ENCODE measurements at regions not wholly inside any gene's neighbourhood (a gene's known extent, or its start where the extent isn't known, plus 50 kb on each side); places are given as distances from the start of the nearest gene placed in this dataset.

GRCh38 chr1:70546726-70547125 lies 135.7 kb downstream of the CTH start:
- H3K27me3 Mint-ChIP-seq (ENCODE audit: low read depth, poor library complexity), result peaks cover 5% of the 10 kb centered on the region
- H3K27ac Mint-ChIP-seq, result no peak overlapping the region
- no peaks in the 10 kb centered on the region for H3K36me3 Mint-ChIP-seq (ENCODE audit: low read depth)
- no peaks in the 10 kb centered on the region for H3K4me1 Mint-ChIP-seq
- TF ChIP-seq, protein P1, sequence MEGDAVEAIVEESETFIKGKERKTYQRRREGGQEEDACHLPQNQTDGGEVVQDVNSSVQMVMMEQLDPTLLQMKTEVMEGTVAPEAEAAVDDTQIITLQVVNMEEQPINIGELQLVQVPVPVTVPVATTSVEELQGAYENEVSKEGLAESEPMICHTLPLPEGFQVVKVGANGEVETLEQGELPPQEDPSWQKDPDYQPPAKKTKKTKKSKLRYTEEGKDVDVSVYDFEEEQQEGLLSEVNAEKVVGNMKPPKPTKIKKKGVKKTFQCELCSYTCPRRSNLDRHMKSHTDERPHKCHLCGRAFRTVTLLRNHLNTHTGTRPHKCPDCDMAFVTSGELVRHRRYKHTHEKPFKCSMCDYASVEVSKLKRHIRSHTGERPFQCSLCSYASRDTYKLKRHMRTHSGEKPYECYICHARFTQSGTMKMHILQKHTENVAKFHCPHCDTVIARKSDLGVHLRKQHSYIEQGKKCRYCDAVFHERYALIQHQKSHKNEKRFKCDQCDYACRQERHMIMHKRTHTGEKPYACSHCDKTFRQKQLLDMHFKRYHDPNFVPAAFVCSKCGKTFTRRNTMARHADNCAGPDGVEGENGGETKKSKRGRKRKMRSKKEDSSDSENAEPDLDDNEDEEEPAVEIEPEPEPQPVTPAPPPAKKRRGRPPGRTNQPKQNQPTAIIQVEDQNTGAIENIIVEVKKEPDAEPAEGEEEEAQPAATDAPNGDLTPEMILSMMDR (IDR thresholded peaks at IDR 0.05), result no peak
- no peaks in the 10 kb centered on the region for H3K9me3 Mint-ChIP-seq
- H3K4me3 Mint-ChIP-seq, result no peak overlapping the region
- no peak for DNase-seq

DNA sequence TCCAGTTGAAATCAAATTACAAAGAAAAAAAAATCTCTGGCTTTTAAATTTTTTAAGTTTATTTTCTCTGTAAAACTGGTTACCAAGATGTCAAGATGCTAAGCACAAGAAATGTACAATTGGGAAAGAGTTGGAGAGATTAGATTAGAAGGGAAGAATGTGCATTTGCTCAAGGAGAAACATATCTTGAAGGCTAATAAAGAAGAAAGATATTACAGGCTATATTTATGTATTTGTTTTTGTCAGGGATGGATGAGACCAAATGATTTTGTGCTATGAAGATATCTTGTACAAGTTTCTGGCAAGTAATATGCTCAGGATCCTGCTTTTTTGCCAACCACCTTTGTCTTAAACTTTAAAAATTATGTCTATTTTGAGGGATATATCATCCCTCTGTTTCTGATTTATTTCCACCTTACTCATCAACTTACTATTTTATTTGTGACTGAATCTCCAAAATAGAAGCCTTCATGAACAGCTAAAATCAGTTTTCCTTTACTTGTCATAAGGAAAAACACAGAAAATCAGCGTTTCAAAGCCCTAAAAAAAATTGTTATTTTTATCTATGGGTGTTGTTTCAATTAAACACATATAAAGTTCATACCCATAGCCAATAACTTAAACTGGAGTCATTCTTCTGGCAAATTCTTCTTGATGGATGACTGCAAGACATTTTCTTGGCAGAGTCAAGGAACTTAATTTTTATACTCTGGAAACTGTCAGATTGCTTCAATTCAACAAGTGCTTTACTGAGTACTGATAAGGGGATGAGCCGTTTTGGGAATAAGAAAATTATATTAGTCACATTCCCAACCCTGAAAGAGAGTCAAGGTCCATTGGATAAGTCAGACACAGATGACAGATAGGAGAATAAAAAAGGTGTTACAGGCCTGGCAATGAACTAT lies 141.8 kb downstream of the CTH start:
- no peaks in the 10 kb centered on the region for H3K9me3 Mint-ChIP-seq
- TF ChIP-seq, protein P1 (IDR thresholded peaks at IDR 0.05), result no peak
- H3K27ac Mint-ChIP-seq, result no peak overlapping the region
- no peaks in the 10 kb centered on the region for H3K36me3 Mint-ChIP-seq (ENCODE audit: low read depth)
- DNase-seq, result no peak
- no peaks in the 10 kb centered on the region for H3K4me1 Mint-ChIP-seq
- H3K4me3 Mint-ChIP-seq, result no peak overlapping the region
- peaks cover 7% of the 10 kb centered on the region for H3K27me3 Mint-ChIP-seq (ENCODE audit: low read depth, poor library complexity)

DNA sequence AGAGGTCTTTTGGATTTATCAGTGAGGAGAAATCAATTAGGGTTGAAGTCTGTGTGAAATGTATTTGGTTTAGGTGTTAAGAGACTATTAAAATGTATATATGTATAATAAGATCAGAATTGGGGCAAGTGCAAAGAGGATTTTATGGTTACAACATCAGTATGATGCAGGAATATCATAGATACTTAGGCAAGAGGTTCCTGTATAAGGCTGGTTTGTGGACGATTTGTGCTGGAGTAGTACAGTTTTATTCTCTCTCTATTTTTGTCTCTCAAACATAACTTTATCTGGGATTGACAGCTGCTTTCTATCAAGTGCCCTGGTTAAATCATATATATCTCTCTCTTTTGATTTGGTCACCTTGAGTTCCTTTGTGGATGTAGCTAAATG lies 142.5 kb downstream of the CTH start:
- no peak for DNase-seq
- TF ChIP-seq, protein P1 (IDR thresholded peaks at IDR 0.05), result no peak
- H3K36me3 Mint-ChIP-seq (ENCODE audit: low read depth), result no peaks in the 10 kb centered on the region
- no peak overlapping the region for H3K27ac Mint-ChIP-seq
- H3K27me3 Mint-ChIP-seq (ENCODE audit: low read depth, poor library complexity), result peaks cover 3% of the 10 kb centered on the region
- no peaks in the 10 kb centered on the region for H3K4me1 Mint-ChIP-seq
- H3K9me3 Mint-ChIP-seq, result no peaks in the 10 kb centered on the region
- H3K4me3 Mint-ChIP-seq, result no peak overlapping the region

GRCh38 chr1:70554341-70554740 lies 143.3 kb downstream of the CTH start:
- no peak for DNase-seq
- no peak overlapping the region for H3K4me3 Mint-ChIP-seq
- H3K27me3 Mint-ChIP-seq (ENCODE audit: low read depth, poor library complexity), result peaks cover 3% of the 10 kb centered on the region
- no peaks in the 10 kb centered on the region for H3K4me1 Mint-ChIP-seq
- TF ChIP-seq, protein P1 (IDR thresholded peaks at IDR 0.05), result no peak
- H3K27ac Mint-ChIP-seq, result no peak overlapping the region
- H3K36me3 Mint-ChIP-seq (ENCODE audit: low read depth), result no peaks in the 10 kb centered on the region
- H3K9me3 Mint-ChIP-seq, result no peaks in the 10 kb centered on the region

GRCh38 chr1:70556541-70556940 lies 145.5 kb downstream of the CTH start:
- peaks cover 3% of the 10 kb centered on the region for H3K27me3 Mint-ChIP-seq (ENCODE audit: low read depth, poor library complexity)

More at GRCh38 chr1:70556541-70556940, 145.5 kb downstream of the CTH start:
- H3K27ac Mint-ChIP-seq, result no peak overlapping the region
- TF ChIP-seq, protein P1 (IDR thresholded peaks at IDR 0.05), result no peak
- H3K4me3 Mint-ChIP-seq, result no peak overlapping the region
- DNase-seq, result no peak
- H3K9me3 Mint-ChIP-seq, result no peaks in the 10 kb centered on the region
- no peaks in the 10 kb centered on the region for H3K4me1 Mint-ChIP-seq
- no peaks in the 10 kb centered on the region for H3K36me3 Mint-ChIP-seq (ENCODE audit: low read depth)

All from nephron progenitor cell (in vitro differentiated cells).